ENCODE measurements at regions not wholly inside any gene's neighbourhood (a gene's known extent, or its start where the extent isn't known, plus 50 kb on each side); places are given as distances from the start of the nearest gene placed in this dataset.

DNA sequence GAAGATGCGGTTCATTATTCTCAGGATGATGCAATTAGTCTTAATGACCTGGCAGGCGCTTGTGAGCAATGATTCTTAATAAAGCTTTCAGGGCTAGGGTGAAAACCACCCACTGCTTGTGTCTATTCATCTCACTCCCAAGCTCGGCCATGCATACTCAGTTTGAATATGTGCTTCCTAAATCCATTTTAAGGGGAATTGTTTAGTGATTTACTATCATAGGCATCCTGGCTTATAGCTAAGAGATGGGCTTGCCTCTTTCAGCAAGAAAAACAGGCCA lies 141.1 kb upstream of the SLC24A3 start:
- no peak for DNase-seq (ENCODE audit: low read depth in 2 of 2)
- H4K20me1 ChIP-seq (ENCODE audit: control insufficient read depth, extremely low read depth, insufficient read depth, low read length) = no peaks in the 10 kb centered on the region
- H3K36me3 ChIP-seq (ENCODE audit: control insufficient read depth, insufficient read depth, low read length) = no peaks in the 10 kb centered on the region
- H3K9me3 ChIP-seq (ENCODE audit: control insufficient read depth, insufficient read depth, low read depth, low read length) = no peaks in the 10 kb centered on the region
- no peak overlapping the region for H2AFZ ChIP-seq (ENCODE audit: low read length)
- TF ChIP-seq EZH2 (IDR thresholded peaks at IDR 0.05; ENCODE audit: low read length, missing control alignments) = no peak
- TF ChIP-seq, protein P1, sequence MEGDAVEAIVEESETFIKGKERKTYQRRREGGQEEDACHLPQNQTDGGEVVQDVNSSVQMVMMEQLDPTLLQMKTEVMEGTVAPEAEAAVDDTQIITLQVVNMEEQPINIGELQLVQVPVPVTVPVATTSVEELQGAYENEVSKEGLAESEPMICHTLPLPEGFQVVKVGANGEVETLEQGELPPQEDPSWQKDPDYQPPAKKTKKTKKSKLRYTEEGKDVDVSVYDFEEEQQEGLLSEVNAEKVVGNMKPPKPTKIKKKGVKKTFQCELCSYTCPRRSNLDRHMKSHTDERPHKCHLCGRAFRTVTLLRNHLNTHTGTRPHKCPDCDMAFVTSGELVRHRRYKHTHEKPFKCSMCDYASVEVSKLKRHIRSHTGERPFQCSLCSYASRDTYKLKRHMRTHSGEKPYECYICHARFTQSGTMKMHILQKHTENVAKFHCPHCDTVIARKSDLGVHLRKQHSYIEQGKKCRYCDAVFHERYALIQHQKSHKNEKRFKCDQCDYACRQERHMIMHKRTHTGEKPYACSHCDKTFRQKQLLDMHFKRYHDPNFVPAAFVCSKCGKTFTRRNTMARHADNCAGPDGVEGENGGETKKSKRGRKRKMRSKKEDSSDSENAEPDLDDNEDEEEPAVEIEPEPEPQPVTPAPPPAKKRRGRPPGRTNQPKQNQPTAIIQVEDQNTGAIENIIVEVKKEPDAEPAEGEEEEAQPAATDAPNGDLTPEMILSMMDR (conservative IDR thresholded peaks at IDR 0.05 in 1 of 2, IDR thresholded peaks at IDR 0.05 in 1 of 2; ENCODE audit: low read depth in 1 of 2, low read length in 2 of 2) = no peak
- H3K9ac ChIP-seq (ENCODE audit: insufficient read depth, low read length) = no peak overlapping the region
- no peaks in the 10 kb centered on the region for H3K27me3 ChIP-seq (ENCODE audit: control insufficient read depth, insufficient read depth, low read length)
- H3K4me3 ChIP-seq (replicated peaks in 1 of 4; ENCODE audit: control extremely low read depth in 1 of 4, insufficient read depth in 1 of 4, low read depth in 3 of 4, low read length in 4 of 4) = no peak overlapping the region
- no peak overlapping the region for H3K4me2 ChIP-seq (ENCODE audit: extremely low read depth, insufficient read depth, low read length)
- no peaks in the 10 kb centered on the region for H3K79me2 ChIP-seq (ENCODE audit: control insufficient read depth, insufficient read depth, low read length)
- H3K27ac ChIP-seq (ENCODE audit: insufficient read depth, low read length) = no peak overlapping the region
- no peaks in the 10 kb centered on the region for H3K4me1 ChIP-seq (ENCODE audit: control insufficient read depth, extremely low read depth, insufficient read depth, low read length)

DNA sequence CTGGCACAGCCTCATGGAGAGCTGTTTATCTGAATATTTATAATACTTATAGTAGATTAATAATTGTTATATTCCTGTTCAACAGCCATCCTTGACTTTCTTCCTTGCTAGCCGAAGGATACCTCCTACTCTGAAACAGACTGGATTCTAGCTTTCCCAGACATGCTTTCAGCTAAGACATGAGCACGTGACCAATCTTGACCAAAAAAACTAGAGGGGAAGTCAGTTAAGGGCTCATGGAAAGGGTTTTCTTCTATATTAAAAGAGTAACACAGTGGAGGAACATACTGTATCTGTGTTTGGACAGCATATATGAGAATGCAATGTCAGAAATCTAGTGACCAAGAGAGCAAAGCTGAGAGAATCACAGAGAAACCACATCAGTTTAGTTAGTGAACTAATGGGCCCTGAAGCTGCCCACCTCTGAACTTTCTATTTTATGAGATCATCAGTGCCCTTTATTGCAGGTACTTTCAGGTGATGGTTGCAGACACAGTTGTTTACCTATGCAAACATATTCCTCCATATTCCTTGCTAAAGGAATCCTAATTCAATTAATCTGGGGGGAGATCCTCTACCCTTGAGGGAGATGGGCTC lies 140.4 kb upstream of the SLC24A3 start:
- no peak for DNase-seq (ENCODE audit: low read depth in 2 of 2)
- Histone ChIP-seq H3K79me2 (ENCODE audit: control insufficient read depth, insufficient read depth, low read length) (no peaks in the 10 kb centered on the region), H4K20me1 (ENCODE audit: control insufficient read depth, extremely low read depth, insufficient read depth, low read length) (no peaks in the 10 kb centered on the region), H3K4me3 (replicated peaks in 1 of 4; ENCODE audit: control extremely low read depth in 1 of 4, insufficient read depth in 1 of 4, low read depth in 3 of 4, low read length in 4 of 4) (no peak overlapping the region), H2AFZ (ENCODE audit: low read length) (no peak overlapping the region), H3K27me3 (ENCODE audit: control insufficient read depth, insufficient read depth, low read length) (no peaks in the 10 kb centered on the region), H3K36me3 (ENCODE audit: control insufficient read depth, insufficient read depth, low read length) (no peaks in the 10 kb centered on the region), H3K9ac (ENCODE audit: insufficient read depth, low read length) (no peak overlapping the region), H3K27ac (ENCODE audit: insufficient read depth, low read length) (no peak overlapping the region), H3K9me3 (ENCODE audit: control insufficient read depth, insufficient read depth, low read depth, low read length) (no peaks in the 10 kb centered on the region), H3K4me1 (ENCODE audit: control insufficient read depth, extremely low read depth, insufficient read depth, low read length) (no peaks in the 10 kb centered on the region), H3K4me2 (ENCODE audit: extremely low read depth, insufficient read depth, low read length) (no peak overlapping the region)
- TF ChIP-seq, protein P1 (conservative IDR thresholded peaks at IDR 0.05 in 1 of 2, IDR thresholded peaks at IDR 0.05 in 1 of 2; ENCODE audit: low read depth in 1 of 2, low read length in 2 of 2) = no peak
- no peak for TF ChIP-seq EZH2 (IDR thresholded peaks at IDR 0.05; ENCODE audit: low read length, missing control alignments)

DNA sequence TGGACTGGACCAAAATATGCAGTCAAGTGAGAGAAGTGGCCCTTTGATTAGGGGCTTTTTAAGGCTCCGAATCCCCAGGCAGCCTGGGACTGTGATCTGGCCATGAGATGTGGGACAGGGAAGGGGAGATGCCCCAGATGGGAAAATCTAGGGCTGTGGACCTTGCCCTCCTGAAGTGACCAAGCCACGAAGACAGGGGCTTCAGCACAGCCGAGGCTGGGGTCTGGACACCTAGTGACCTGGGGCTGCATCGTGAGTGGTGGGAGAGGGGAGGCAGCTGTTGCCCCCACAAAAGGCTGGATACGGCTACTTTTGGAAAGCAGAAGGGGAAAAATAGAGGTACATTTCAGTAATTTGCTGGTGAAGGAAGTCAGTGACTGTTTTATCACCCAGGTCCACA lies 139.5 kb upstream of the SLC24A3 start:
- Histone ChIP-seq H3K9ac (ENCODE audit: insufficient read depth, low read length) (no peak overlapping the region), H2AFZ (ENCODE audit: low read length) (no peak overlapping the region), H3K27me3 (ENCODE audit: control insufficient read depth, insufficient read depth, low read length) (no peaks in the 10 kb centered on the region), H3K4me3 (replicated peaks in 1 of 4; ENCODE audit: control extremely low read depth in 1 of 4, insufficient read depth in 1 of 4, low read depth in 3 of 4, low read length in 4 of 4) (no peak overlapping the region), H3K79me2 (ENCODE audit: control insufficient read depth, insufficient read depth, low read length) (no peaks in the 10 kb centered on the region), H4K20me1 (ENCODE audit: control insufficient read depth, extremely low read depth, insufficient read depth, low read length) (no peaks in the 10 kb centered on the region), H3K27ac (ENCODE audit: insufficient read depth, low read length) (no peak overlapping the region), H3K4me2 (ENCODE audit: extremely low read depth, insufficient read depth, low read length) (no peak overlapping the region), H3K36me3 (ENCODE audit: control insufficient read depth, insufficient read depth, low read length) (no peaks in the 10 kb centered on the region), H3K4me1 (ENCODE audit: control insufficient read depth, extremely low read depth, insufficient read depth, low read length) (no peaks in the 10 kb centered on the region), H3K9me3 (ENCODE audit: control insufficient read depth, insufficient read depth, low read depth, low read length) (no peaks in the 10 kb centered on the region)
- DNase-seq (ENCODE audit: low read depth in 2 of 2) = no peak
- no peak for TF ChIP-seq EZH2 (IDR thresholded peaks at IDR 0.05; ENCODE audit: low read length, missing control alignments)
- TF ChIP-seq, protein P1 (conservative IDR thresholded peaks at IDR 0.05 in 1 of 2, IDR thresholded peaks at IDR 0.05 in 1 of 2; ENCODE audit: low read depth in 1 of 2, low read length in 2 of 2) = no peak
